Heart left ventricle (tissue), 13 donors: ENCODE measurements at regions not wholly inside any gene's neighbourhood (a gene's known extent, or its start where the extent isn't known, plus 50 kb on each side); places are given as distances from the start of the nearest gene placed in this dataset.

Source experiments
- CTCF ChIP-seq, 12 donors: fragments of 200-600 bp; sonication (generic) in 4 of 12; IDR thresholded peaks; one replicate each; pipeline versions ENCODE4 v1.5.0 to v1.8.0; 2018 to 2022; ENCODE audit warnings: antibody characterized with exemption in 12 of 12, mild to moderate bottlenecking in 5 of 12
- POLR2A ChIP-seq, 2 donors: fragments of 450-650 bp; IDR thresholded peaks; one replicate each; pipeline ENCODE4 v1.6.1; 2017; ENCODE audit warnings: antibody characterized with exemption in 2 of 2, mild to moderate bottlenecking in 2 of 2, moderate library complexity in 2 of 2
- donor health status: ischemic (EF 13 %, LVEDD 7.1; RV severe dilation, severe dysfunction).
- donor health status: DM: no; HTN: yes; CAD: no.
- donor health status: DM: no; HTN: no; CAD: no.
- donor health status: ischemic (EF 25% LVEDD 6.9; RV normal size, moderate dysfunction).
- donor health status: ischemic (EF 25% LVEDD 5.7; RV mildly dilated, moderate dysfunction).
- donor health status: ischemic (EF 35%, LVEDD 5.7; RV mildly dilated, moderate dysfunction).
- donor health status: nonischemic (EF 11% LVEDD 7.7; RV severe dilation, severe dysfunction).
- donor health status: DM: yes; HTN: yes; CAD: no.
- donor health status: PGD.
- donor health status: ischemic (EF 29% LVEDD 5.4; RV normal size, mild dysfunction).
- donor health status: nonischemic (EF 23%, LVEDD 6.1; RV moderate dilation, normal function).

DNA sequence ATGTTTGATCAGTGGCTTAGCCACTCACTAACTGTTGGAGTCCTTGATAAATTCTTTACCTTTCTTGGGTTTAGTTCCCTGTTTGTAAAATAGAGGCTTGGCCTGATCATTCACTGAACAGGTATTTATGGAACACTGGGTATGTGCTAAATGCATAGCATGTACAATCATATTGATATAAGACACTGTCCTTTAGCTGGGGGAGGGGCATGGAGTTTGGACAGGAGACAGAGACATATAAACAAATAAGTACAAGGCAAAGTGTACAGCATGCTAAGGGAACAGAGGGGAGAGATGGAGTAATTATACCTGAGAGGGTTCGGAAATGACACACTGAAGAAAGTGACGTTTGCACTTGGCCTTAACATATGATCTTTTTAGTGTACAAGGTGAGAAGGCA is 124.3 kb upstream of the CACNA1E start:
- TF ChIP-seq CTCF (IDR thresholded peaks at IDR 0.05) (no peak), POLR2A (IDR thresholded peaks at IDR 0.05) (no peak)
